Neural progenitor cell (in vitro differentiated cells): ENCODE measurements at regions not wholly inside any gene's neighbourhood (a gene's known extent, or its start where the extent isn't known, plus 50 kb on each side); places are given as distances from the start of the nearest gene placed in this dataset.
A peak's percentile ranks its signal among the peaks of the same experiment; 100 is the strongest.

Experiments
- DNase-seq: peaks from one replicate; pipeline ENCODE4 v3.0.0-alpha.2; 2016; ENCODE audit warnings: low spot score
- H2AFZ ChIP-seq: fragments of 200-600 bp; sonication (generic); replicated peaks from 2 replicates; pipeline ENCODE4 v1.6.1; 2016; ENCODE audit warnings: antibody characterized with exemption
- H3F3A ChIP-seq: fragments of 200-600 bp; sonication (generic); 2 replicates; pipeline ENCODE4 v1.6.1; 2016; ENCODE audit warnings: antibody characterized with exemption, low read depth
- H3K27ac ChIP-seq: fragments of 200-600 bp; sonication (generic); 2 replicates; pipeline ENCODE4 v1.5.1; 2016; ENCODE audit warnings: mild to moderate bottlenecking
- H3K27me3 ChIP-seq: fragments of 200-600 bp; sonication (generic); 2 replicates; pipeline ENCODE4 v1.6.1; 2016; ENCODE audit warnings: mild to moderate bottlenecking, moderate library complexity
- H3K36me3 ChIP-seq: fragments of 200-600 bp; sonication (generic); 2 replicates; pipeline ENCODE4 v1.5.1; 2016
- H3K4me1 ChIP-seq: fragments of 200-600 bp; sonication (generic); 2 replicates; pipeline ENCODE4 v1.6.1; 2016; ENCODE audit warnings: mixed run types
- H3K4me2 ChIP-seq: fragments of 200-600 bp; sonication (generic); 2 replicates; pipeline ENCODE4 v1.6.1; 2016
- H3K4me3 ChIP-seq: fragments of 200-600 bp; sonication (generic); 2 replicates; pipeline ENCODE4 v1.5.1; 2016
- H3K79me2 ChIP-seq: fragments of 200-600 bp; sonication (generic); 2 replicates; pipeline ENCODE4 v1.6.1; 2016; ENCODE audit warnings: low read depth
- H3K9ac ChIP-seq: fragments of 200-600 bp; sonication (generic); 2 replicates; pipeline ENCODE4 v1.6.1; 2016
- H3K9me3 ChIP-seq: fragments of 200-600 bp; sonication (generic); 2 replicates; pipeline ENCODE4 v1.5.1; 2016; ENCODE audit warnings: low read depth
- H4K20me1 ChIP-seq: fragments of 200-600 bp; sonication (generic); 2 replicates; pipeline ENCODE4 v1.6.1; 2016; ENCODE audit warnings: low read depth
- H3K27ac Mint-ChIP-seq: 3 replicates; pipeline ENCODE4 v1.8.0; 2021; ENCODE audit warnings: mixed read lengths
- H3K27me3 Mint-ChIP-seq: 2 replicates; pipeline ENCODE4 v1.8.0; 2022; ENCODE audit warnings: low read depth, mild to moderate bottlenecking, inconsistent platforms, moderate library complexity, mixed read lengths; ENCODE audit not compliant: insufficient read depth
- H3K36me3 Mint-ChIP-seq: 3 replicates; pipeline ENCODE4 v1.8.0; 2021; ENCODE audit warnings: mixed read lengths
- H3K4me1 Mint-ChIP-seq: 3 replicates; pipeline ENCODE4 v1.8.0; 2021; ENCODE audit warnings: mixed read lengths
- H3K4me3 Mint-ChIP-seq: 3 replicates; pipeline ENCODE4 v1.8.0; 2021; ENCODE audit warnings: mild to moderate bottlenecking, moderate library complexity, mixed read lengths
- H3K9me3 Mint-ChIP-seq: 3 replicates; pipeline ENCODE4 v1.8.0; 2020; ENCODE audit warnings: mixed read lengths
- CTCF ChIP-seq: fragments of 200-600 bp; sonication (generic); IDR thresholded peaks from 2 replicates; pipeline ENCODE4 v1.5.1; 2017; ENCODE audit warnings: antibody characterized with exemption, mild to moderate bottlenecking
- EZH2 ChIP-seq: fragments of 200-600 bp; sonication (generic); IDR thresholded peaks from 2 replicates; pipeline ENCODE4 v1.6.1; 2017; ENCODE audit warnings: antibody characterized with exemption, mild to moderate bottlenecking, moderate library complexity
- EZH2phosphoT487 ChIP-seq: fragments of 200-600 bp; sonication (generic); IDR thresholded peaks from 2 replicates; pipeline ENCODE4 v1.6.1; 2017; ENCODE audit warnings: antibody characterized with exemption

GRCh38 chr3:70518356-70518755 is 205.9 kb upstream of the MDFIC2 start:
- no peak overlapping the region for H3K4me2 ChIP-seq
- no peak for DNase-seq
- Mint-ChIP-seq H3K9me3 (no peaks in the 10 kb centered on the region), H3K4me3 (no peak overlapping the region), H3K4me1 (no peaks in the 10 kb centered on the region), H3K36me3 (no peaks in the 10 kb centered on the region), H3K27me3 (peaks cover 2% of the 10 kb centered on the region), H3K27ac (no peak overlapping the region)
- H3K4me3 ChIP-seq = no peak overlapping the region
- no peaks in the 10 kb centered on the region for H3K9me3 ChIP-seq
- H3K27ac ChIP-seq = no peak overlapping the region
- H3K4me1 ChIP-seq = peaks cover 7% of the 10 kb centered on the region
- no peaks in the 10 kb centered on the region for H3F3A ChIP-seq
- H2AFZ ChIP-seq = no peak overlapping the region
- H3K27me3 ChIP-seq = no peaks in the 10 kb centered on the region
- H3K36me3 ChIP-seq = no peaks in the 10 kb centered on the region
- no peak overlapping the region for H3K9ac ChIP-seq
- H3K79me2 ChIP-seq = no peaks in the 10 kb centered on the region
- TF ChIP-seq EZH2 (no peak), CTCF (no peak), EZH2phosphoT487 (no peak)
- no peaks in the 10 kb centered on the region for H4K20me1 ChIP-seq

GRCh38 chr3:70517124-70517890 is 204.9 kb upstream of the MDFIC2 start:
- Mint-ChIP-seq H3K36me3 (no peaks in the 10 kb centered on the region), H3K4me1 (no peaks in the 10 kb centered on the region), H3K27ac (no peak overlapping the region), H3K4me3 (no peak overlapping the region), H3K27me3 (peaks cover 2% of the 10 kb centered on the region), H3K9me3 (no peaks in the 10 kb centered on the region)
- no peaks in the 10 kb centered on the region for H3K79me2 ChIP-seq
- no peak for DNase-seq
- H3K9me3 ChIP-seq = no peaks in the 10 kb centered on the region
- H3F3A ChIP-seq = no peaks in the 10 kb centered on the region
- peaks cover 7% of the 10 kb centered on the region for H3K4me1 ChIP-seq
- no peaks in the 10 kb centered on the region for H3K27me3 ChIP-seq
- no peak overlapping the region for H2AFZ ChIP-seq
- no peak overlapping the region for H3K4me3 ChIP-seq
- no peak for TF ChIP-seq EZH2
- no peak for TF ChIP-seq EZH2phosphoT487
- no peak for TF ChIP-seq CTCF
- no peaks in the 10 kb centered on the region for H3K36me3 ChIP-seq
- no peak overlapping the region for H3K27ac ChIP-seq
- H4K20me1 ChIP-seq = no peaks in the 10 kb centered on the region
- no peak overlapping the region for H3K4me2 ChIP-seq
- H3K9ac ChIP-seq = no peak overlapping the region

GRCh38 chr3:70516076-70516475 is 203.6 kb upstream of the MDFIC2 start:
- no peaks in the 10 kb centered on the region for H3K36me3 ChIP-seq
- peaks cover 7% of the 10 kb centered on the region for H3K4me1 ChIP-seq
- no peaks in the 10 kb centered on the region for H4K20me1 ChIP-seq
- no peak overlapping the region for H3K4me3 Mint-ChIP-seq
- no peaks in the 10 kb centered on the region for H3K27me3 ChIP-seq
- no peaks in the 10 kb centered on the region for H3K79me2 ChIP-seq
- no peak overlapping the region for H3K4me2 ChIP-seq
- no peaks in the 10 kb centered on the region for H3K36me3 Mint-ChIP-seq
- no peak for DNase-seq
- peak overlapping the region; percentile 13 for H2AFZ ChIP-seq
- no peaks in the 10 kb centered on the region for H3F3A ChIP-seq
- no peaks in the 10 kb centered on the region for H3K9me3 Mint-ChIP-seq
- H3K27ac Mint-ChIP-seq = no peak overlapping the region
- H3K27me3 Mint-ChIP-seq = no peaks in the 10 kb centered on the region
- H3K4me1 Mint-ChIP-seq = no peaks in the 10 kb centered on the region
- H3K4me3 ChIP-seq = no peak overlapping the region
- no peak overlapping the region for H3K9ac ChIP-seq
- TF ChIP-seq EZH2phosphoT487 = no peak
- no peak for TF ChIP-seq EZH2
- TF ChIP-seq CTCF = no peak
- H3K9me3 ChIP-seq = no peaks in the 10 kb centered on the region
- H3K27ac ChIP-seq = no peak overlapping the region
